DMS79 (cell line): ENCODE measurements at regions not wholly inside any gene's neighbourhood (a gene's known extent, or its start where the extent isn't known, plus 50 kb on each side); places are given as distances from the start of the nearest gene placed in this dataset.

Source experiments
- DNase-seq: peaks from one replicate; lab custom pipeline; 2025; lab: John Stamatoyannopoulos, UW

GRCh38 chr2:57954020-57954419 is 92.6 kb upstream of the VRK2 start:
- DNase-seq = no peak

DNA sequence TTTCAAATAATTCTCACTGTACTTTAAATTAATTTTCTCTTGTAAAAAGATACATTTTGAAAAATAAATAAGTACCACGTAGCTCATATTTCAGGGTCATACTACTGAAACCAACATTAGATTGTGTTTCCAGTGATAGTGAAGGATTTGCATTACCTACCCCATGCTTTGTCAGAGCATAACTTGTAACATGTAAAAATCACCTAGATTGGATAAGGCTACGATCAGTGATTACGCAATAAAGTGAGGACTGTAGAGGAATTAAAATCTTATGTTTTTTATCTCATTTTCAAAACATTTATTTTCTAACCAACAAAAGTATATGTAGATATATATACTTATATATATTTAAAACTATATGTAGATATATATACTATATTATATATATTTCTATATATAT is 89.4 kb upstream of the VRK2 start:
- DNase-seq = no peak

DNA sequence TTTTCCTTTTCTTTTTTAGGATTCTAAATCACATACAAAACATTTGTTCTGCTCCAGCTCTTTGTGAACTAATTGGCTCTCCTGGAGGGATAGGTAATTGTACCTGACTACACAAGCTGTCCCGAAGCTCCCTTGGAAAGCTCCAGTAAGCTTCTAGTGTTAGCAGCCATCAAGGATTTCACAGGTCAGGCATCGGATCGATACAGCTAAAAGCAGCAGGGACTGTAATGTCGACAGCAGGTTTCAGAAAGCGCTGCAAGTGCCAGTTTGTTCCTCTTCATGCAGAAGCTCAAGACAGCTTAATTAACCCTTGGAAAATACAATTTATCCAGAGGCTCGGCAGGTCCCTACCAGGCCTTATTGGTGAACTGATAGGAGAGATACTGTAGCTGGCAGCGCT is 87.2 kb upstream of the VRK2 start:
- DNase-seq = no peak

DNA sequence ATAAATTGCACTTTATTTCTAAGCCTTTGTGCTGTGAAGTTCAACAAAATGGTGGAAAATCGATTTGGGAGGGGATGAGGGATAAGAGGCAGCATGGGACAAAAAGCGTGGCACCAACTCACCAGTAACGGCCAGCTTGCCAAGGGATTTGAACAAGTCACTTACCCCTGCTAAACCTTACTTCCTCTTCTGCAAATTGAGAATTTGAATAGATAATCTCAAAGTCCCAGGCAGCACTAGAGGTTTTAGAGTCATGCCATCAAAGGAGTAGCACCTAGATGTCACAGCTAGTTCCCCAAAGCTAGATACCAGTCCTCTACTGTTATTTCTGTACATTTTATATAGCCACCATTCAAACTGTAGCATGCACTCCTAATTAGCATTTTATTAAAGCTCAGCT is 83.7 kb upstream of the VRK2 start:
- no peak for DNase-seq

- DNase-seq = no peak
Measured at GRCh38 chr2:57965219-57965618, 81.4 kb upstream of the VRK2 start.

DNA sequence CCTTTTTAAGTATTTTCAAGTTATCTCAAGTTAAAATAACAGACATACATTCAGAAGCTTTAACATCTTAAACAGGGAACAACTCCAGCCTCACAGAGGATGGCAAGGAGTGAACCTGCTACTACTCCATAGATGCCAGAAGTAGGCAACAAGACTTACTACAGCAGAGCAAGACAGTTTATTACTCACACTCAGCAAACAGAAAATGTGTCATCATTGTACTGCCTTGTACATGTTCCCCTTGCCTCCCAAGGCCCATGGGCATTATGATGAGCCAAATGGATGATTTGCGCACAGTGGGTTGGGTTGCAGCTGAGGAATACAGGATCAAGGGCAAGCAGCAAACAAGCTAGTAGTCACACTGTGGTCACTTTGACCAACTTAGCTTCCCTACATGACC is 80.6 kb upstream of the VRK2 start:
- DNase-seq = no peak

GRCh38 chr2:57973621-57974186 is 72.9 kb upstream of the VRK2 start:
- DNase-seq = no peak

- DNase-seq = no peak
Measured at GRCh38 chr2:57979158-57979557, 67.4 kb upstream of the VRK2 start.

DNA sequence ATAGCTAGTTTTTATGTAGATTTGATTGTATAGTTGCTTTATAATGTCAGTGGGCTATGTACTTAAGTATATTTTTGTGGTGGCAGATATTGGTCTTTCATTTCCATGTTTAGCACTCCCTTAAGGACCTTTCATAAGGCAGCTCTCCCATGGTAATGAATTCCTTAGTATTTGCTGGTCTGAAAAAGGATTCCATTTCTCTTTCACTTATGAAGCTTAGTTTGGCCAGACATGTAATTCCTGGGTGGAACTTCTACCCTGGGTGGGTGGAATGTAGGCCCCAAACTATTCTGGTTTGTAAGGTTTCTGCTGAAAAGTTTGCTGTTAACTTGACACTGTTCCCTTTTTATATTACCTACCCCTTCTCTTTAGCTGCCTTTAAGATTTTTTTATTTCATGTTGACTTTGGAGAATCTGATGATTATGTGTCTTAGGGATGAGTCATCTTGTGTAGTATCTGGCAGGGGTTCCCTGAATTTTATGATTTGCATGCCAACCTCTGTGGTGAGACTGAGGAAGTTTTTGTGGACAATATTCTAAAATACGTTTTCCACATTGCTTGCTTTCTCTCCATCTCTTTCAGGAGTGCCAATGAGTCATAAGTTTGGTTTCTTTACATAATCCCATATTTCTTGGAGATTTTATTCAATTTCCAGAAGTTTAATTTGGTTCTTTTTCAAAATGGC is 65.4 kb upstream of the VRK2 start:
- no peak for DNase-seq

DNA sequence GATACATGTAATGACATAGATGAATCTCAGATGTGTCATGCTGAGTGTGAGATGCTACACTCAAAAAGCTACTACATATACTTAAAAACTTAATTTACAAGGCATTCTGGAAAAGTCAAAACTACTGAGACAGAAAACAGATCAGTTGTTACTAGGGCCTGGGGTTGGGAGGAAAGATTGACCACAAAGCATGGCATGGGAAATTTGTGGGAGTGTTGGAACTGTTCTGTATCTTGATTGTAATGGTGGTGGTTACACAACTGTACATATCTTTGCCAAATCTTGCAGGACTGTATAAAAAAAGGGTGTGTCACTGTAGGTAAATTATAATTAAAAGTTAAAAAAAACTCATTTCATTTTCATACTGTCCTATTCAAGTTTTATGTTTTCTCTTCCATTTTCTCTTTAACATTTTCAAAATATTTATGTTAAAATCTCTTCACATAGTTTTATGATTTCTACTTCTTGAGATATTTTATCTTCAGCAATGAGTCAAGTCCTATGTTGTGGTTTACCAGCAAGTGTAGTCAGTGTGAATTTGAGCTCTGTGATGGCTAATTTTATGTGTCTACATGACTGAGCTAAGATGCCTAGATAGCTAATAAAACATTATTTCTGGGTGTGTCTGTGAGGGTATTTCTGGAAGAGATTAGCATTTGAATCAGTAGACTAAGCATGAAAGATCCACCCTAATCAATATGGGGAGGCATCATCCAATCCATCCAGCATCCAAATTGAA is 58.6 kb upstream of the VRK2 start:
- no peak for DNase-seq

GRCh38 chr2:57990118-57990725 is 56.4 kb upstream of the VRK2 start:
- no peak for DNase-seq
